ENCODE measurements at regions not wholly inside any gene's neighbourhood (a gene's known extent, or its start where the extent isn't known, plus 50 kb on each side); places are given as distances from the start of the nearest gene placed in this dataset.

GRCh38 chr4:17097362-17097761, 198.9 kb upstream of the LDB2 start:
- DNase-seq (ENCODE audit: low read depth): no peak
- TF ChIP-seq CTCF (IDR thresholded peaks at IDR 0.05; ENCODE audit: control insufficient read depth, insufficient read depth, low read depth, low read length, missing control alignments): no peak
- no peak overlapping the region for H3K4me3 ChIP-seq (ENCODE audit: control insufficient read depth, low read depth, low read length)

GRCh38 chr4:17096692-17097091, 198.2 kb upstream of the LDB2 start:
- H3K4me3 ChIP-seq (ENCODE audit: control insufficient read depth, low read depth, low read length): no peak overlapping the region
- TF ChIP-seq CTCF (IDR thresholded peaks at IDR 0.05; ENCODE audit: control insufficient read depth, insufficient read depth, low read depth, low read length, missing control alignments): no peak
- no peak for DNase-seq (ENCODE audit: low read depth)

- no peak for TF ChIP-seq CTCF (IDR thresholded peaks at IDR 0.05; ENCODE audit: control insufficient read depth, insufficient read depth, low read depth, low read length, missing control alignments)
- H3K4me3 ChIP-seq (ENCODE audit: control insufficient read depth, low read depth, low read length): no peak overlapping the region
Measured at GRCh38 chr4:17095771-17096170, 197.3 kb upstream of the LDB2 start.

GRCh38 chr4:17094876-17095210, 196.4 kb upstream of the LDB2 start:
- no peak for TF ChIP-seq CTCF (IDR thresholded peaks at IDR 0.05; ENCODE audit: control insufficient read depth, insufficient read depth, low read depth, low read length, missing control alignments)
- H3K4me3 ChIP-seq (ENCODE audit: control insufficient read depth, low read depth, low read length): no peak overlapping the region
- no peak for DNase-seq (ENCODE audit: low read depth)

More at GRCh38 chr4:17095771-17096170, 197.3 kb upstream of the LDB2 start:
- no peak for DNase-seq (ENCODE audit: low read depth)

GRCh38 chr4:17094159-17094875, 195.9 kb upstream of the LDB2 start:
- TF ChIP-seq CTCF (IDR thresholded peaks at IDR 0.05; ENCODE audit: control insufficient read depth, insufficient read depth, low read depth, low read length, missing control alignments): no peak
- H3K4me3 ChIP-seq (ENCODE audit: control insufficient read depth, low read depth, low read length): no peak overlapping the region
- DNase-seq (ENCODE audit: low read depth): no peak

GRCh38 chr4:17093481-17093880, 195.0 kb upstream of the LDB2 start:
- H3K4me3 ChIP-seq (ENCODE audit: control insufficient read depth, low read depth, low read length): no peak overlapping the region
- no peak for TF ChIP-seq CTCF (IDR thresholded peaks at IDR 0.05; ENCODE audit: control insufficient read depth, insufficient read depth, low read depth, low read length, missing control alignments)
- DNase-seq (ENCODE audit: low read depth): no peak

Data from AG09309 (cell line).